ENCODE measurements at regions not wholly inside any gene's neighbourhood (a gene's known extent, or its start where the extent isn't known, plus 50 kb on each side); places are given as distances from the start of the nearest gene placed in this dataset.
"Not testable (repeated sequence)": the region's sequence is repeated elsewhere in the genome, so short reads cannot be mapped to it uniquely, and the experiment has no call there.

GRCh38 chr7:96824686-96825085 lies 115.0 kb upstream of the SEM1 start:
- intact Hi-C loops (cut with DNase I): no loop called here
- DNase-seq (ENCODE audit: low spot score): no peak
- no peak for ATAC-seq

- ATAC-seq (no peak), DNase-seq (ENCODE audit: low spot score) (no peak)
- intact Hi-C loops (cut with DNase I): no loop called here
Observed at GRCh38 chr7:96825285-96825684, 115.6 kb upstream of the SEM1 start.

GRCh38 chr7:96826089-96826488 lies 116.4 kb upstream of the SEM1 start:
- no peak for ATAC-seq

DNA sequence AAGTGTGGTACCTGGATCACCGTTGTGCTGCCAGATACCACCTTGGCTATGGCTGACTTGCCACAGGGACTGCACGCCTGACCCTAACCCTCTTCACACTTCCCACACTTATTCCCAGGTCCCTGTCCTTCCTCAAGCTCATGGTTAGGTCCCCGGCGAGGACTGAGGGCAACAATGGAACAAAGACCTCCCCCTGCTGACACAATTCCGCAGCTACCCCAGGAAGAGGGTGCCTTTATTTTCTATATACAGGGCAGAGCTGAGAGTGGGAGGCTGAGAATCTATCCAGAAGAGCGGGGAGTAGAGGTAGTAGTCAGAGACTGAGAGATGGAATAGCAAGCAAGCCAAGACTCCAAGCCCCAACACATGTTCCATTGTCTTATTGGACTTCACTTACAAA lies 118.1 kb upstream of the SEM1 start:
- intact Hi-C loops (cut with DNase I): no loop called here
- ATAC-seq (no peak), DNase-seq (ENCODE audit: low spot score) (no peak)

More at GRCh38 chr7:96826089-96826488, 116.4 kb upstream of the SEM1 start:
- DNase-seq (ENCODE audit: low spot score): no peak
- intact Hi-C loops (cut with DNase I): no loop called here

- DNase-seq (ENCODE audit: low spot score); intact Hi-C loops (cut with DNase I); ATAC-seq: not testable (repeated sequence)
Observed at GRCh38 chr7:96829121-96829520, 119.5 kb upstream of the SEM1 start.

GRCh38 chr7:96831446-96831845 lies 121.8 kb upstream of the SEM1 start:
- no peak for ATAC-seq
- DNase-seq (ENCODE audit: low spot score): no peak
- intact Hi-C loops (cut with DNase I): no loop called here

GRCh38 chr7:96832092-96832662 lies 122.5 kb upstream of the SEM1 start:
- intact Hi-C loops (cut with DNase I): no loop called here
- DNase-seq (ENCODE audit: low spot score) (no peak), ATAC-seq (no peak)

GRCh38 chr7:96833676-96834453 lies 124.2 kb upstream of the SEM1 start:
- intact Hi-C loops (cut with DNase I): no loop called here
- DNase-seq (ENCODE audit: low spot score): no peak
- ATAC-seq: no peak

- intact Hi-C loops (cut with DNase I): no loop called here
- ATAC-seq (no peak), DNase-seq (ENCODE audit: low spot score) (no peak)
Observed at GRCh38 chr7:96836456-96836855, 126.8 kb upstream of the SEM1 start.

GRCh38 chr7:96837593-96837992 lies 127.9 kb upstream of the SEM1 start:
- no peak for ATAC-seq
- DNase-seq (ENCODE audit: low spot score): no peak
- intact Hi-C loops (cut with DNase I): no loop called here

- DNase-seq (ENCODE audit: low spot score) (no peak), ATAC-seq (no peak)
- intact Hi-C loops (cut with DNase I): no loop called here
Observed at GRCh38 chr7:96838481-96838880, 128.8 kb upstream of the SEM1 start.

- DNase-seq (ENCODE audit: low spot score) (no peak), ATAC-seq (no peak)
- intact Hi-C loops (cut with DNase I): no loop called here
Observed at GRCh38 chr7:96855139-96855538, 145.5 kb upstream of the SEM1 start.

DNA sequence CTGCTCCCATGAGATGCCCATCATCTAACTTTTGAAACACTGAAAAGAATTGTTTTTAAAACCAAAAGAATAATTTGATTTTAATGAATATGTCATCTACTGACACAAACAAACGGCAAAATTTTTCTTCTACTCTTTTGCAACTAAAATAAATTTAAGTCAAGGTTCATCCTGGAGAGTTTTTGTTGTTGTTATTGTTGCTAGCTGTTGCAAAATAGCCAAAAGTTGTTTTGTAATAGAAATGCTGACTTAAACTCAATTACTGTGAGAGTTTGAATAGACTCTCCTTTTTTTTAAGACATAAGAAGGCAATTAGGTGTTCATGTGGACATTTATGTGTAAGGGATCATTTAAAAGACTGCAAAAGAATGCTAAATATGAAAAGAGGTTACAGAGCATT lies 146.0 kb upstream of the SEM1 start:
- ATAC-seq (no peak), DNase-seq (ENCODE audit: low spot score) (no peak)
- intact Hi-C loops (cut with DNase I): no loop called here

GRCh38 chr7:96869538-96869937 lies 135.8 kb upstream of the DLX6 start:
- DNase-seq (ENCODE audit: low spot score) (no peak), ATAC-seq (no peak)
- intact Hi-C loops (cut with DNase I): no loop called here

DNA sequence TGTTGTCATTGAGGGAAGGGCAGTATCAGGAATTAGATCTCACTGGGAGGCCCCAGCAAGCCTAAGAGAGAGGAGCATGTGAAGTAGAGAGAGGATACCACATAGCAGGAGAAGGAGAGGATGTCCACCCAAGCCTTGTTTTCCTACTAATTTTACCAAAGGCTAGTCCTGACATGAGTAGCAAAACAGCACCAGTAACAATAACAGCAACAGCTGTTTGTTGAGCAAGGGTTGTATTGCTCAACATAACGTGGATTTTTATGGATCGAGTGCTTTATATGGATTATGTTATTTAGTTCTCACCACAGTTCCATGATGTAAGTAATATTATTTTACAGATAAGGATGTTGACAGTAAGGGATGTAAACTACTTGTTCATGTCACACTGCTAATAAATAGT lies 135.2 kb upstream of the DLX6 start:
- ATAC-seq (no peak), DNase-seq (ENCODE audit: low spot score) (no peak)
- intact Hi-C loops (cut with DNase I): no loop called here

DNA sequence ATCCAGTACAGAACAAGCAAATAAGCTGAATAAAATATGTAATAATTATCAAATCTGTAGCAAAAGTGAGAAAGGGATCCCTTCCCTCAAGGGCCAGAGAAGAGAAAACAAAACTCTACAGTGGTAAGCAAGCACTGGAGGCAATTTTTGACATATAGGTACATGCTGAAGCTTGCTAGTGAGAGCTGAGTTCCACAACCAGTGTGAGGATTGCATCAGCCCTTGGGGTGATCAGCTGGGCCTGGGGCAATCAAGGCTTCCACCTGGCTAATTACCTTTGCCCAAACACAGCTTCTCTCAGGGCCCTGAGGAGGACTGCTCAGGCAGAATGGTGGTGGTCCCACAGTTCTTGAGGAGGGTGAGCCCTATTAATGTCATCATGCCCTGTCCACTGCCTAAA lies 134.4 kb upstream of the DLX6 start:
- DNase-seq (ENCODE audit: low spot score) (no peak), ATAC-seq (no peak)
- intact Hi-C loops (cut with DNase I): no loop called here

DNA sequence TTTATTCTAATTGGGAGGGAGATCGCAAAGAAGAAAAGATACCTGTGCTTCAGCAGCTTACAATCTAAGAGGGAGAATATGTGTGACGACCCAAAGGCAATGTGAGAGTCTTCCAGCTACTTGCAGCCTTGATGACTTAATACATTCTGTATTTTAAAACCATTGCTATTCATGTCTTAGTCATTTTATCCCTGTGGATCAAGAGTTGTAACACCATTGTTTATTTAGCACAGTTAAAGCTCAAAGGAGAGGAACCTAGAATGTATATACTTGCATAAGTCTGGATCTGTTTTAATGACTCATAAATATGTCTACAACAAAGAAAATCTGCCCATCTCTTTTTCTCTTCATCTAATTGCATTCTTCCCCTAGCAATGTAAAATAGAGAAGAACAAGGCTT lies 117.9 kb upstream of the DLX6 start:
- intact Hi-C loops (cut with DNase I): no loop called here
- no peak for ATAC-seq

GRCh38 chr7:96899108-96899507 lies 106.2 kb upstream of the DLX6 start:
- DNase-seq (ENCODE audit: low spot score) (no peak), ATAC-seq (no peak)
- intact Hi-C loops (cut with DNase I): no loop called here

More for the DNA sequence above, 117.9 kb upstream of the DLX6 start:
- no peak for DNase-seq (ENCODE audit: low spot score)

DNA sequence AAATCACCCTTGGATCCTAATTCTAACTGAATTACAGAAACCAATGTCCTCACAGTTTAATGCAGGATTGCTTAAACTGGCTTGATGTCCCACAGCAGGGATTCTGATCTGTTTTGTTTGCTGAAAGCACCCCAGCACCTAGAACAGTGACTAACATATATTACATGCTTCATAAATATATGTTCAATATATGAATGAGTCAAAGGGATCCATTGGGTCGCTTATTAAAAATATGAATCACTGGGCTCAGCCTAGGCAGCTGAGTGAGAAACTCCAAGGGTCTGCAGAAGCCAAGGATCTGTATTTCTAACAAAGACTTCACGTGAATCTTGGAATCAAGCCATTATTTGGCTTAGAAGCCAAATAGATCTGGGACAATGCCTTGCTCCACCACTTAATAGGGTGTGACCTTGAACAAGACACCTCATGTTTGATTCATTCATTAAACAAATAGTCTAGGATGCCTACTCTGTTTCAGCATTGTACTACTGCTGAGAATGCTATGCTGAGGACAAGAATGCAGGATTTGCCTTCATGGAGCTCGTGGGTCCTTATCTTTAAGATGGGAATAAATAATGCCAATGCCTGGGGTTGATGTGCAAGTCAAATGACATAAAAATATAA lies 103.4 kb upstream of the DLX6 start:
- ATAC-seq (no peak), DNase-seq (ENCODE audit: low spot score) (no peak)
- intact Hi-C loops (cut with DNase I): no loop called here

- intact Hi-C loops (cut with DNase I): no loop called here
- no peak for ATAC-seq
- no peak for DNase-seq (ENCODE audit: low spot score)
Observed at GRCh38 chr7:96903906-96904305, 101.4 kb upstream of the DLX6 start.

- ATAC-seq (no peak), DNase-seq (ENCODE audit: low spot score) (no peak)
- intact Hi-C loops (cut with DNase I): no loop called here
Observed at GRCh38 chr7:96910486-96910885, 94.9 kb upstream of the DLX6 start.
